Activated CD8-positive, alpha-beta memory T cell treated with anti-CD3 and anti-CD28 coated beads, Interleukin-2, amount 50 U/mL, for 24 hours (primary cell): ENCODE measurements at regions not wholly inside any gene's neighbourhood (a gene's known extent, or its start where the extent isn't known, plus 50 kb on each side); places are given as distances from the start of the nearest gene placed in this dataset.
"Not testable (repeated sequence)": the region's sequence is repeated elsewhere in the genome, so short reads cannot be mapped to it uniquely, and the experiment has no call there.

Source experiments
- DNase-seq: peaks from one replicate; pipeline ENCODE4 v3.0.0-alpha.2; 2020; ENCODE audit errors: extremely low read depth

DNA sequence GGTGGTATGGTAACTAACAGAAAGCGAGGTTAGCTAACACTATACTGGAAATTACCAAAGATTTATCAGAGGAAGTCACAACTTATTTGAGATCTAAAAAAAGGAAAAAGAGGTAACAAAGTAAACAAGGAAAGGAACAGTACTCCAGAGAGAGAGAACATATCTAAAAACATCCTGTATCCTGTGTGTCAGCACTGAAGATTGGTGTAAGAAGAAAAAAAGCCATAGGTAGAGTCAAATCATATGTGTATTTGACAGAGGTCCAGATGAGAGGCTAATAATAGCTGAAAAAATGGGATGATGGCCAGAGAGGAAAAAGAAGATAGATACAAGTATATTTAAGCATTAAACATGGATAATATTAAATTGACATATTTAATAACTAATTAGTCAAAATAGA is 802.0 kb upstream of the FAM174A start:
- DNase-seq: not testable (repeated sequence)

- DNase-seq: not testable (repeated sequence)
Observed at GRCh38 chr5:99730653-99731052, 801.8 kb upstream of the CHD1 start.

DNA sequence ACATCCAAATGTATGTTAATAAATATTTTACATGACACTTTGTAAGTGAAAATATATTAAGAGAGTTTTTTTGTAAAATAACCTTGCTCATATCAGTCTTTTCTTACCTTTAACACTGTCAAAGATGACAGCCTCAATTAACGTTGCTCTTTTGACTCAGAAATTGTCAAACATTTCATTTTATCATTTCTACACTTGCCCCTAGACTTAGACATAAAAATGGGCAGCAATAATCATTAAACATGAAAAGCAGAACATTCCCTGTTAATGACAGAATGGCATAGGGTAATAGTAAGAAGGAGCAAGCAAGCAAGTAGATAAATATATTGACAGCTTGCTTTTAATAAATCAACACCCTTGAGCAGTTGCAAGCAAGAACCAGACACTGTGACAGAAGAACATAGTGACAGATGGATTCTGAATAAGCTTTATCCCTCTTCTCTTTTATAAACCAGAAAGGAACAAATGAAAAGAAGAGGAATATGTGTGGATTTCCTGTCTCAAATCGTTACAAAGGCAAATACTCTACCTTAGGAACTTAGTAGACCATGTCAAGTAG is 796.0 kb upstream of the CHD1 start:
- DNase-seq: no peak

DNA sequence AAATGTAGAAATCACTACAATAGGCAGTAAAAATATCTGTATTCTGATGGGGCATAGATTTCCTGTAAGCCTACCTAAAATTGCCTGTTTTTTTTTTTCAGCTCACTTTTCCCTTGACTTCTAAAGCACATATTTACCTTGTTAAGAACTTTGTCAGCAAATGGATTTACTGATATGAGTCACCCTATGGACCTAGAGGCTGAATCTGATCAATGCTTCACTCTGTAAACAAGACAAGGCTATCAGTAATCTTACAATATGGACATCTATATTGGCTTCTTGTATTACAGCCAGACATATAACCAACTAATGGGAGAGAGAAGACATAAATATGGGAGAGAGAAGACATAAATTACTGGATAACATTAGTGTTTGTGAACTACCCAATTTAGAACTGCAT is 792.7 kb upstream of the CHD1 start:
- DNase-seq: no peak

DNA sequence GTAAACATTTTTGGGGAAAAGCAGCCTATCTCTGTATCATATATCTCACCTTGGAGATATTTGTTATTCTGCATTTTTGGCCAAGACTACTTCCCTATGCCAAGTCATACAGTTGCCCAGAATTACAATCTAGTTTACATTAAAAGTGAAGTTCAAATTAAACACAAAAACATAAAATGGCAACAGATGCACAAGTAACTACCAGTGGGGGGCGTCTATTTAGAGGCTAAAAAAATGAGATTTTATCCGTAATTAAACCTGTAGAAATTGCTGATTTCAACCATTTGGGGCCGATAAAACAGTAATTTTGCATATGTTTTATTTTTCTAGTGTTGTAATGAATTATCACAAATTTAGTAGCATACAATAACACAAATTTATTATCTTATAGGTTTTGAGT is 787.1 kb upstream of the CHD1 start:
- DNase-seq: no peak

- DNase-seq: no peak
Observed at GRCh38 chr5:99706160-99706559, 777.4 kb upstream of the CHD1 start.

GRCh38 chr5:99702565-99702964 is 773.8 kb upstream of the CHD1 start:
- DNase-seq: no peak

DNA sequence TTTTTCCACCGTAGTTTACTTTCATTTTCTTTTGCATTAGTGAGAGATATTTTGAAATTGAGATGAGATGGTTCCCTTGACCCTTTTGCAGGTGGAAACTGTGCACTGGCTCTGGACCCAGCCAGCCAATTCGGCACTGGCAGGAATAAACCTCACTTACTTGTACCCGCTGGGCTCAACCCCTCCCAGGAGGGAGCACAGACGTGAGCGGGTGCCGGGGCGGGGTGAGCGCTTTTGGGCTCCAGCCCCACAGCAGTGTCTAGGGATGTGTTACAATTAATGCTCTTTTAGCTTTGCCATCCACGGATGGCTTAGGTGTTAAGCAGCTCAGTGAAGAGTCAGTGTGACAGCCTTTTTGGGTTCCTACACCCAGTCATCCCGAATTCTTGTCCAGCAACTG is 766.1 kb upstream of the CHD1 start:
- no peak for DNase-seq

DNA sequence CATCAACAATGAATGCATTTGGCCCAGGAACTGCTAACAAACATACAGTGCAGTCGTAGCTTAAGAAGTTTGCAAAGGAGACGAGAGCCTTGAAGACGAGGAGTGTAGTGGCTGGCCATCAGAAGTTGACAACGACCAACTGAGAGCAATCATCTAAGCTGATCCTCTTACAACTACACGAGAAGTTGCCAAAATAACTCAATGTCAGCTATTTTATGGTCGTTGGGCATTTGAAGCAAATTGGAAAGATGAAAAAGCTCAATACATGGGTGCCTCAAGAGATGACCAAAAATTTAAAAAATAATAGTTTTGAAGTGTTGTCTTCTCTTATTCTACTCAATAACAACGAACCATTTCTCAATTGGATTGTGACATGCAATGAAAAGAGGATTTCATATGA is 757.7 kb upstream of the CHD1 start:
- DNase-seq: no peak

DNA sequence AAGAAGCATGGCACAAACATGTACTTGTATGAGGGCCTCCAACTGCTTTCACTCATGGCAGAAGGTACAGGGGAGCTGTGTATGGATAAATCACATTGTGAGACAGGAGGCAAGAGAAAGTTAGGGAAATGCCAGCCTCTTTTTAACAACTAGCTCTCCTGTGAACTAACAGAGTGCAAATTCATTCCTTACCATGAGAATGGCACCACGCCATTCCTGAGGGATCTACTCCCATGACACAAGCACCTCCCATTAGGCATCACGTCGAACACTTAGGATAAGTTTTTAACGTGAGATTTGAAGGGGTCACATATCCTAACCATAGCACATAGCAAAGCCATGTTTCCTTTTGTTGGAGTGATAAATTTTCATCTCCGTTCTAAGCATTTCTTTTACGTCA is 747.2 kb upstream of the CHD1 start:
- no peak for DNase-seq

GRCh38 chr5:99674101-99674500 is 745.3 kb upstream of the CHD1 start:
- DNase-seq: no peak

DNA sequence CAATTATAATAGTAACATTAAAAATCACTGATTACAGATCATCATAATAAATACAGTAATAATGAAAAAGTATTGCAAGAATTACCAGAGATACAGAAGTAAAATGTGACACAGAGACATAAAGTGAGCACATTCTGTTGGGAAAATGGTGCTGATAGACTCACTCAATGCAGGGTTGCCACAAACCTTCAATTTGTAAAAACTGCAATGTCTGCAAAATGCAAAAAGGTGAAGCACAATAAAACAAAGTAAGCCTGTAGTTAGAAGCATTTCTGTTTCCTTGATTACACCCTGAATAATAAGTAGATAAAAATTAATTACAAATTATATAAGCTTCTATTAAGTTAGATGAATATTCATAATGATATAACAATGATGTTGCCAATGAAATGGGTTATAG is 736.2 kb upstream of the CHD1 start:
- DNase-seq: no peak

- DNase-seq: no peak
Observed at GRCh38 chr5:99651298-99651697, 722.5 kb upstream of the CHD1 start.

DNA sequence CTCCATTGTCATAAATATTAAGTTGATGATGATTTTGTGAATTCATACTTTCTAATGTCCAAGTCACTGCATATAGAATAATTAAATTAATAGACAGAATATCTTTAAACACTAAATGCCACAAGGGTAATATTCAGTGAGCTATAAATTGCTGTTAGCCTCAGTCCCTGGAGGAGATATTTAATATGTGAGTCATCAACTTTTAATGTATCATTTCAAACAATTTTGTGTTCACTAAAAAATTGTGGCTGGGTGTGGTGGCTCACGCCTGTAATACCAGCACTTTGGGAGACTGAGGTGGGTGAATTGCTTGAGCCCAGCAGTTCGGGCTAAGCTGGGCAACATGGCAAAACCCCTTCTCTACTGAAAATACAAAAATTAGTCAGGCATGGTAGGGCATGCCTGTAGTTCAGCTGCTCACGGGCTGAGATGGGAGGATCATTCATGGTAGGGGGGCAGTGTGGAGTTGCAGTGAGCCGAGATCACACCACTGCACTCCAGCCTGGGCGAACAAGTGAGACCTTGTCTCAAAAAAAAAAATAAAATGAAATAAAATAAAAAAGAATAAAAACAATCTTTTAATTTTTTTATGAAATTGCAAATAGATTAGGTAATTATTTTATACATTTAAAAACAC is 717.3 kb upstream of the CHD1 start:
- no peak for DNase-seq

GRCh38 chr5:99644822-99645221 is 716.0 kb upstream of the CHD1 start:
- no peak for DNase-seq

GRCh38 chr5:99640646-99641045 is 711.8 kb upstream of the CHD1 start:
- no peak for DNase-seq

DNA sequence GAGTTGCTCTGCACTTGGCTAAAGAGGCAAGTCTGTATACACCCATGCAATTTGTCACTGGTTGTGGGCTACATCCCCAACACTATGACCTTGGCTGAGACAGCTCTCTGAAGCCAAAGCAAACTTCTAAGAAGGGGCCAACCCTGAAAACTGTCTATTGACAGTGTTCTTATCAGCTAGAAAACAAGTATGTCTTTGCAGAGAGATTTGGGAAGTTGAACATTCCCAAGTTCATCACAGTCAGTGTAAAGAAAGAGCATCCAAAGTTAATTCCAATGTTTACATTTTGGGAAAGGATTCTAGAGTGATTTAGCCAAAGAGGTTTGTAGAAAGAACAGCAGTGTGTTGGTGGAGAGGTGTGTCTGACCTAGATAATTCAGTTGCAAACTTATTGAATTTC is 711.1 kb upstream of the CHD1 start:
- DNase-seq: no peak

DNA sequence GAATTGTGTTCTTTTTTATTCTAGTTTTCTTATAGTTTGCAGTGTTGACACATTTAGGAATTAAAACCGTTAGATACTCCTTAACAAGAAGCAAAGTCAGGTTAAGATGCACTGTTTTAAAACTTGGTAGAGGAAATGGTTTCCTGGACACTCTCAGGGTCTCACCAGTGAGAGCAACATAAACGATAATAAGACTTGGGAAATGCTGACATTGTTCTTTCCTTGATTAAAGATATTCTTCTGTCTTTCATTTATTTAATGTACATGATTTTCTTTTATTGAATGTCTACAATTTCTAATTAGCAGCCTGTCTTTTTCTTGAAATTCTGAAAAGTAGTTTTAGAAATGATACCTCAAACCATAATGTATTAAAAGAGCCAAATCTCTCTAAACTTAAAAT is 707.9 kb upstream of the CHD1 start:
- DNase-seq: no peak

GRCh38 chr5:99621772-99622681 is 693.2 kb upstream of the CHD1 start:
- no peak for DNase-seq

- DNase-seq: no peak
Observed at GRCh38 chr5:99617335-99617734, 688.5 kb upstream of the CHD1 start.

DNA sequence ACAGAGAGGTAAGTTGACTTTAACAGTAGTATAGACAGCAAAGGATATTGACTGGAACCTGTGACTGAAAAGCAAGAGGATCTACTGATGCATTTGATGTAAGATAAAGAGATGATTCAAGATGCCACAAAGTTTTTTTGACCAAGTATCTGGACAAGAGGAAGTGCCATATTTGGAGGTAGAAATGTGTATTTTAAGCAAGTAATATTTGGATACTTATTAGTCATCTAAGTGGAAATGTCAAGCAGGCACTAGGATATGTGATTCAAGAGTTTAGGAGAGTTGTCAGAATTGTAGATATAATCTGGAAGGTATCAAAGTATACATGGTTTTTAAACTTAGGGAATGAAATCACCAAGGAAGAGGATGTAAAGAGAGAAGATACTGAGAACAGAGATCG is 686.1 kb upstream of the CHD1 start:
- DNase-seq: no peak

DNA sequence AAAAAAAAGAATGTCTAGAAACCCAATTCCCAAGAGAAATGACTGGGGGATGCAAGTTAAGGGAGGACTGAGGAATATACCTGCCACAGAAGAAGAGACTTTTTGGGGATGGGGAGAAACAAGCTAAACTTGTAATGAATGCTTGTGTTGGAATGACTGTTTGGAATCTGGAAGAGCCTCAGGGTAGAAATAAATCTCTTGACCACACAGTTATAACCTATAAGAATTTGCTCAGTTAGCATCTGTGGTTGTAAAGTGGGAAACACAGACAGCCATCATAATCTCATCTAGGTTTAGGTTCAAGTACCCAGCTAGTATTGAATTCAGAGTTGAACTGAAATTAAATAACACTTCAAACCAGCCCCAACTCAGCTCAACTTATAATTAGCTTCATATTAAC is 678.3 kb upstream of the CHD1 start:
- DNase-seq: no peak

DNA sequence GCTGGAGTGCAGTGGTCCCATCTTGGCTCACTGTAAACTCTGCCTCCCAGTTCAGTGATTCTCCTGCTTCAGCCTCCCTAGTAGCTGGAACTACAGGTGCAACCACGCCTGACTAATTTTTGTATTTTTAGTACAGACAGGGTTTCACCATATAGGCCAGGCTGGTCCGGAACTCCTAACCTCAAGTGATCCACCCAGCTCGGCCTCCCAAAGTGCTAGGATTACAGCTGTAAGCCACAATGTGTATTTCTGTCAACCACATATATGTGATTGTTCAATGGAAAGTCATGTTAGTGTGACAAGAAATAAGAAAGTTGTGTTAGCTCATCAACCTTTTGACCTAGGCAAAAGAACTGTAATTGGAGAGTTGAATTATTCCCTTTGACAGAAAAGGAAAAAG is 677.1 kb upstream of the CHD1 start:
- no peak for DNase-seq
